Naive thymus-derived CD8-positive, alpha-beta T cell (primary cell): ENCODE measurements at regions not wholly inside any gene's neighbourhood (a gene's known extent, or its start where the extent isn't known, plus 50 kb on each side); places are given as distances from the start of the nearest gene placed in this dataset.

Experiments used
- ATAC-seq, 2 donors: fragments of 150-1000 bp; cut with Tn5 transposase in 1 of 2; sonication (Bioruptor Pico), chemical (Tn5 transposase) in 1 of 2; 1 replicate in 1 of 2; 2 replicates in 1 of 2; pipeline ENCODE4 v1.10.0; 2021; ENCODE audit warnings: mild to moderate bottlenecking in 2 of 2, moderate library complexity in 2 of 2
- POLR2A ChIA-PET: fragments of 350-600 bp; sonication (Branson Sonifier 250); formaldehyde crosslinking; loops from one replicate; lab custom pipeline; 2021; ENCODE audit warnings: antibody characterized with exemption; lab: Charles Lee
- DNase-seq, 10 donors: peaks; one replicate each; pipeline versions ENCODE4 v3.0.0 to v3.0.0-alpha.2; 2020 to 2022
- H3K27ac Mint-ChIP-seq, 10 donors: one replicate each; pipeline ENCODE4 v1.8.0; 2020 to 2022; ENCODE audit warnings: mild to moderate bottlenecking in 10 of 10, mixed read lengths in 10 of 10, moderate library complexity in 4 of 10, inconsistent platforms in 1 of 10
- H3K27me3 Mint-ChIP-seq, 5 donors: one replicate each; pipeline ENCODE4 v1.8.0; 2021 to 2022; ENCODE audit warnings: mixed read lengths in 5 of 5
- H3K36me3 Mint-ChIP-seq, 3 donors: one replicate each; pipeline ENCODE4 v1.8.0; 2020 to 2022; ENCODE audit warnings: mixed read lengths in 3 of 3, mild to moderate bottlenecking in 2 of 3, inconsistent platforms in 1 of 3
- H3K4me1 Mint-ChIP-seq, 4 donors: one replicate each; pipeline ENCODE4 v1.8.0; 2021 to 2022; ENCODE audit warnings: mixed read lengths in 4 of 4
- H3K4me3 Mint-ChIP-seq, 10 donors: one replicate each; pipeline ENCODE4 v1.8.0; 2020 to 2022; ENCODE audit warnings: mild to moderate bottlenecking in 10 of 10, mixed read lengths in 10 of 10, moderate library complexity in 6 of 10, inconsistent platforms in 1 of 10
- H3K9me3 Mint-ChIP-seq, 9 donors: one replicate each; pipeline ENCODE4 v1.8.0; 2020 to 2022; ENCODE audit warnings: mixed read lengths in 9 of 9, mild to moderate bottlenecking in 3 of 9, inconsistent platforms in 1 of 9, moderate library complexity in 1 of 9

DNA sequence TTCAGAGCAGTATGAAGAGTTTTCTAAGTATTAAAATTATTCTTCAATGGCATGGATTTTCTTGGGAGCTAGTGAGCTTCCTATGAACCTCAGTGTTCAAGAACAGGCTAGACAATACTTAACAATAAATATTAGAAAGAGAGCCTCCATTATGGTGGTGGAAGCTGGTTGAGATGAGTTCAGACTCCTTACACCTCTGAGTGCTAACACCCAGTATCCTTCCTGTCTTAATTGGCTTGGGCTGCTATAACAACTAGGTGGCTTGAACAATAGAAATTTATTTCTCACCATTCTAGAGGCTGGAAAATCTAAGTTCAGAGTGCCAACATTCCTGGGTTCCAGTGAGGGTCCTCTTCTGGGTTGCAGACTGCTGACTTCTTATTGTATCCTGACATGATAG, 369.4 kb upstream of the HNRNPA3 start:
- H3K9me3 Mint-ChIP-seq: peaks cover 0 to 9% (median 0%) of the 10 kb centered on the region in 9 donors
- H3K27ac Mint-ChIP-seq: no peak overlapping the region

DNA sequence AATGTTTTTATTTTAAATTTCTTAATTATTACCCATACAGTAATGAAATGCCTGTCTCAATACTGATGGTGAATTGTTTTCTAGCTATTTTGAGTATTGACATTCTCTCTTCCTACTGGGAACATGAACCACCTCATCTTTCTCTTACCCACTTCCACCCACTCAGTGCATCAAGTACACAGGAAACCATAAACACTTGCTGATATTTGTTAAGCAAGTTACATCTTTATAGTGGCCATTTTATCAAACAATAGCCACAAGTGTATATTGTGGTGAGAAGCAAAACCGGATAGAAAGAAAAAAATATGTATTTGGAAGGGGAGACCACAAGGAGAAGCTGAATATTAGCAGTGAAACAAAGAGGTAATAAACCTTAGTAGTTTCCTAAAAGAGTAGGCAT, 368.1 kb upstream of the HNRNPA3 start:
- DNase-seq (no peak), ATAC-seq (no peak)
- H3K27ac Mint-ChIP-seq: peak overlapping the region in 2 of 10 donors; percentile 11 to 12
- no peak overlapping the region for H3K4me3 Mint-ChIP-seq
- peaks cover 0 to 31% (median 16%) of the 10 kb centered on the region in 4 donors for H3K4me1 Mint-ChIP-seq
- POLR2A ChIA-PET: no interaction called here
- peaks cover 0 to 4% (median 0%) of the 10 kb centered on the region in 3 donors for H3K36me3 Mint-ChIP-seq
- peaks cover 0 to 9% (median 0%) of the 10 kb centered on the region in 9 donors for H3K9me3 Mint-ChIP-seq
- H3K27me3 Mint-ChIP-seq: no peaks in the 10 kb centered on the region

More for the DNA sequence above, 369.4 kb upstream of the HNRNPA3 start:
- H3K36me3 Mint-ChIP-seq: peaks cover 0 to 2% (median 0%) of the 10 kb centered on the region in 3 donors
- no peak for DNase-seq
- no peaks in the 10 kb centered on the region for H3K27me3 Mint-ChIP-seq
- POLR2A ChIA-PET: no interaction called here
- H3K4me3 Mint-ChIP-seq: no peak overlapping the region
- no peak for ATAC-seq
- H3K4me1 Mint-ChIP-seq: peaks cover 0 to 31% (median 17%) of the 10 kb centered on the region in 4 donors

DNA sequence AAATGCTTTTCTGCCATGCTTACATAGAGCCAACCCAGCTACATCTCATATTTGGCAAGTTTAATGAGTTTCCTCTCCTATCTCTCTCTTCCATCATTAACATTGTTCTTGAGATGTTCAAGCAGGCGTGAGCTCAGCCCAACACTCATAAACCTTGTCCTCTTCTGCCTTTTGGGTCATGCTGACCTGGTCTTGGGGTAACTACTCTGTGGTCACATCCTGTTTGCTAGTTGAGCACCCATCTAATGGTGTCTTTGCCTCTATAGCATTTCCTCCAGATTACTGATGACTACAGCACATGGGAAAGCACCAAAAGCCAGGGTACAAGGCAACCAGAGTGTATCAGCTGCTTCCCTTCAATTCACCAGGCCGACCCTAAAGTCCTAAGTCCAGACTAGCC, 366.9 kb upstream of the HNRNPA3 start:
- Mint-ChIP-seq H3K9me3 (peaks cover 0 to 9% (median 0%) of the 10 kb centered on the region in 9 donors), H3K4me1 (peaks cover 0 to 35% (median 19%) of the 10 kb centered on the region in 4 donors), H3K27ac (peak overlapping the region in 1 of 10 donors; percentile 31), H3K36me3 (peaks cover 0 to 4% (median 0%) of the 10 kb centered on the region in 3 donors), H3K27me3 (no peaks in the 10 kb centered on the region), H3K4me3 (no peak overlapping the region)
- DNase-seq: no peak
- no peak for ATAC-seq
- POLR2A ChIA-PET: no interaction called here

DNA sequence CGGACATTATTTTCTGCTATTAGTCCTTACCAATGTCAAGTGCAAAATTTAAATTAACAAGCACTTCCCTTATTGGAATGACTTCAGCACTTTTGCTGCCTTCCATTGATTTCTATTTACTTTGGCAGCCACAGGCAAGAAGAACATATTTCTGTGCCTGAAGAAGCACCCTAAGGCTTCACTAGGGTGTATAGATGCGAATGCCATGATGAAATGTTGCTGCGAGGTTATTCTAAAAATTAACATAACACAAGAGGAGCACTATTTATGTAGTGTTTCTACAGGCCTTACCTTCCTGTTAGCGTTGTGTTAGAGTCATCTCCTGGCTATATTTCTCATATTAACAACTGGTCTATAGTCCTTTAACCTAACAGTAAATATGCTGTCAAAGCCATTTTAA, 365.0 kb upstream of the HNRNPA3 start:
- DNase-seq (no peak), ATAC-seq (no peak)
- POLR2A ChIA-PET: no interaction called here
- H3K36me3 Mint-ChIP-seq: peaks cover 0 to 7% (median 0%) of the 10 kb centered on the region in 3 donors
- H3K4me3 Mint-ChIP-seq: no peak overlapping the region
- H3K4me1 Mint-ChIP-seq: peaks cover 6 to 54% (median 30%) of the 10 kb centered on the region in 4 donors
- H3K27ac Mint-ChIP-seq: no peak overlapping the region
- H3K9me3 Mint-ChIP-seq: peaks cover 0 to 15% (median 0%) of the 10 kb centered on the region in 9 donors
- H3K27me3 Mint-ChIP-seq: no peaks in the 10 kb centered on the region

DNA sequence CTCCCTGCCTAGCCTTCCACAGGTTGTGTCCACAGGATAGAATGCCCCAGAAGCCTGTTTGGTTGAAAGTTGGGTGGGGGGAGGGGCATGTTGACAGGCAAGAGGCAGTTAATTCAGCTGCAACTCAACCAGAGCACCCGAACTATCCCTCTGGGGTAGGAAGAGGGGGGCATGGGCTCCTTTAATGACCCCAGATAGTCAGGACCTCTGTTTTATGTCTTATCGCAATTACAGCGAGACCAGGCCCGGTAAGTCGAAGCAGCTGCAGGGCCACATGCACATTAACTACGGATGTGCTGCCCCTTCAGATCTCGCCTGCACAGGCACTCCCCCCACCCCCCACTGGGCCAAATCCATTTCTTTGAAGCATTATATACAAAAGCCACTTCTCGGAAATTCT, 363.8 kb upstream of the HNRNPA3 start:
- POLR2A ChIA-PET: no interaction called here

DNA sequence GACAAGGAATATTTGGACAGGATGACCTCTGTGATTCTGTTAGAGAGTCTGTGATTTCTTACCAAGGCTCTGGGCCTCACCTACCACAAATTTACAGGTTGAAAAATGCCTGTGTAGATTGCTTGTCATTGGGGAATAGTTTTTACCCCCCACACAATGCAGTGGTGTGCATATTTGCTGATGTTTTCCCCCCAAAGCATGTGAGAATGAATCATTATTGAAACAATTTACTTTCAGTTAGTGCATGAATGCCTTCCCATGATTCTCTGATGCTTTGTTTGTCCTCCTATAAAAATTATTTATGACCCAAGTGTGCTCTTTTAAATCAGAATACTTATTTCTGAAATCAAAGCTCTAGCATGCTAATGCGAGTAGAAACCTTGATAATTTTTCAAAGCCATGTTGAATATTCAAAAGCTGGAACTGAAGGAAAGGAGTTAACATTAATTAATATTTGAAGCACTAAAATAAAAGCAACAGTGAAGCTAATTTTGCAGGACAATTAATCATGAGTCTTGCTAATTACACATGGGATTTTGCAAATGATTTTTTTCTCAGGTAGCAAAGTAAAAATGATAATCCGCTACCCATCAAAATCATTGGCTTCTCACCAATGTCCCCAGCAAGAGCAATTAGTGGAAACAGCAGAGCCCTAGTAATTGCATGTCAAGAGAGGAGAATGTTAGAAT, 361.2 kb upstream of the HNRNPA3 start:
- H3K36me3 Mint-ChIP-seq: peaks cover 0 to 9% (median 0%) of the 10 kb centered on the region in 3 donors
- peaks cover 0 to 10% (median 0%) of the 10 kb centered on the region in 9 donors for H3K9me3 Mint-ChIP-seq
- POLR2A ChIA-PET: no interaction called here
- no peak overlapping the region for H3K4me3 Mint-ChIP-seq
- no peak for ATAC-seq
- peaks cover 11 to 65% (median 48%) of the 10 kb centered on the region in 4 donors for H3K4me1 Mint-ChIP-seq
- no peaks in the 10 kb centered on the region for H3K27me3 Mint-ChIP-seq
- H3K27ac Mint-ChIP-seq: peak overlapping the region in 1 of 10 donors; percentile 53
- DNase-seq: no peak

More for the DNA sequence above, 363.8 kb upstream of the HNRNPA3 start:
- no peak overlapping the region for H3K4me3 Mint-ChIP-seq
- peaks cover 0 to 14% (median 0%) of the 10 kb centered on the region in 9 donors for H3K9me3 Mint-ChIP-seq
- H3K27me3 Mint-ChIP-seq: no peaks in the 10 kb centered on the region
- no peak for ATAC-seq
- peaks cover 11 to 58% (median 36%) of the 10 kb centered on the region in 4 donors for H3K4me1 Mint-ChIP-seq
- peaks cover 0 to 6% (median 0%) of the 10 kb centered on the region in 3 donors for H3K36me3 Mint-ChIP-seq
- H3K27ac Mint-ChIP-seq: no peak overlapping the region
- DNase-seq: no peak

DNA sequence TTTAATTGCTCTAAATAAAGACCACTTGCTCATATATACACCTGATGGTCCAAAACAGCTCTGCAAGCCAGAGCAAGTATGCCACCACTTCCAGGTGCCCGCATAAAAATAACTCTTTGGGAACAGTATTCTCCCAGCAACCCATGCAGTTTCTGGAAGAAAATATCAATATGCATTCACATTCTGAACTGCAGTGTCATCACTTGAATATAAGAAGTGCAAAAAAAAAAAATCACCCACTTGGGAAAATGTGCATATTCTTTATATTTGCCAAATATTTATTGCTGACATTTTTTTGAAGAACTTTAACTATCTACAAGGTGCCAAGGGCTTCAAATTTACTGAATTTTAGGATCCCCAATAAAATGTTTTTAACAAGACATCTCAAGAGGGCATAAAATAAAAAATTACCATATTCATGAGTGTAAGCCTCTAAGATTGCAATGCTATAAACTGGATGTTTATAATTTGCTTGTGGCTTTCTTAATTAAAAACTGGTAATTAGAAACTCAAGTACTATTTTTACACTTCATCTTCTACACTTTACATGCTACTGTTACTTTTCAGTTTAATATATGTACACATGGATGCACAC, 360.6 kb upstream of the HNRNPA3 start:
- Mint-ChIP-seq H3K27me3 (no peaks in the 10 kb centered on the region), H3K4me3 (peak overlapping the region in 8 of 10 donors; percentile 15 to 62 (median 40)), H3K36me3 (peaks cover 0 to 9% (median 0%) of the 10 kb centered on the region in 3 donors), H3K27ac (peak overlapping the region in 8 of 10 donors; percentile 53 to 89 (median 71)), H3K9me3 (peaks cover 0 to 10% (median 0%) of the 10 kb centered on the region in 9 donors), H3K4me1 (peaks cover 14 to 68% (median 54%) of the 10 kb centered on the region in 4 donors)
- POLR2A ChIA-PET: interaction anchor here (1.4 to 1.8 kb wide), 2 partner anchors 27 to 413 kb away, joined by 4 to 6 read pairs; partner anchors contain the start of gene NFE2L2
- no peak for ATAC-seq
- DNase-seq: no peak

DNA sequence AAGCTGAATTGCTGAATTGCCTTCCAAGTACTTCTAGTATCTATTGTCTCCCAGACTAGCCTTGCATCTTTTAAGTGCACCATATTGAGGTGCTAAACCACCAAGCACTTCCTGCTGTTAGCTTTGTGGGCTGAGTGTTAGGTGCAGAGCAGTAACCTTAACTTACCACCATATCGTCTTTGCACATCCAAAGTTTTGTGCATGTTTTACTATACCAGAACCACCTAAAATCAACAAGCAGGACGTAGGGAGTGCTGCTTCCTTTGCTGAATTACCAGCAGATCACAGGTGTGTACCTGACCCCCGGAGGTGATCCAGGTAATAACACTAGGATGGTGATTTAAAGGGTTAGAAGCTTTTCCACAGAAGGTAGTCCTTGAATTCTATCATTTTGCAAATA, 359.9 kb upstream of the HNRNPA3 start:
- POLR2A ChIA-PET: interaction anchor here (1.4 to 1.8 kb wide), 2 partner anchors 28 to 412 kb away, joined by 4 to 6 read pairs; partner anchors contain the start of gene NFE2L2
- no peaks in the 10 kb centered on the region for H3K27me3 Mint-ChIP-seq
- ATAC-seq (peak; percentile 99 to 100), DNase-seq (peak in 8 of 10 donors; percentile 1 to 77 (median 42))
- peaks cover 0 to 9% (median 0%) of the 10 kb centered on the region in 3 donors for H3K36me3 Mint-ChIP-seq
- peaks cover 16 to 73% (median 60%) of the 10 kb centered on the region in 4 donors for H3K4me1 Mint-ChIP-seq
- H3K9me3 Mint-ChIP-seq: peaks cover 0 to 10% (median 0%) of the 10 kb centered on the region in 9 donors
- peak overlapping the region; percentile 0 to 89 (median 69) for H3K27ac Mint-ChIP-seq
- peak overlapping the region; percentile 15 to 62 (median 39) for H3K4me3 Mint-ChIP-seq

DNA sequence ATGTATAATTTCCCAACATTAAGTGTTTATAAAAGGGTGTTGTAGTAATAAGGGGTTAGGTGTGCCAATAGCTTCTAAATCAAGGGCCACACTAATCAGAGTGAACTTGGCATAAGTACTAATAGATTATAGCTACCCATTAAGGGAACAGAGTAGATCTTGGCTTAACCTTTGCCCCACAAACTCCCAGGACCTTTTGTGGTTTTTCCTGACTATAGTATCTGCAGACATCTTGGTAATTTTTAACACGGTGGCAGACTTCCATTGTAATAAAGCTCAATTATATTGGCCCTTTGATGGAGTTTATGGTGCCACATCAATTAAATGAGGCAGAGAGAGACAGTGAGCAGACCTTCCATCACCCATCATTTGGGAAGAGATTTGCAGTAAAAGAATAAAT, 358.5 kb upstream of the HNRNPA3 start:
- no peak for DNase-seq
- Mint-ChIP-seq H3K27ac (peak overlapping the region in 6 of 10 donors; percentile 3 to 80 (median 60)), H3K36me3 (peaks cover 0 to 7% (median 0%) of the 10 kb centered on the region in 3 donors), H3K4me1 (peaks cover 16 to 73% (median 60%) of the 10 kb centered on the region in 4 donors), H3K4me3 (peak overlapping the region in 1 of 10 donors; percentile 28), H3K9me3 (peaks cover 0 to 10% (median 0%) of the 10 kb centered on the region in 9 donors), H3K27me3 (no peaks in the 10 kb centered on the region)
- POLR2A ChIA-PET: interaction anchor here (0.8 to 1.4 kb wide), 3 partner anchors 24 to 150 kb away, joined by 3 to 6 read pairs (median 3); no protein-coding TSS in a partner anchor
- ATAC-seq: no peak

DNA sequence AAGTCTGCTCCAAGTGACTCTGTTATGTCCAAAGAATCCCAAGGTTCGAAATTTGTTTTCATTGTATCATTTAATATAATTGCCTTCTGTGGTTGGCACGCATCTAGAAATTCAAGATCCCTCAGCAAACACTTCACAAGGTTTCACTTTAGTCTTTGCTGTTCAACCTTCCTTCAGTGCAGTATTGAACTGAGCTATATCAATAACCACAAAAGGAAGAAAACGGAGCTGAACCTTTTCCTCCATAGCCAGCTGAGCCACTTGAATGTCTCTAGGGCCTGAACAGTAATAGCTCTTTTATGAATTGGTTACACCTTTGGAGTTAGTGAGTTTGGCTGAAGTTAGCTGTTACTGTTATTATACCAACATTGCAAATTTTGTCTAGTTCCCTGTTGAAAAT, 357.7 kb upstream of the HNRNPA3 start:
- POLR2A ChIA-PET: interaction anchor here (0.8 to 1.4 kb wide), 2 partner anchors 25 to 151 kb away, joined by 3 read pairs; no protein-coding TSS in a partner anchor
- Mint-ChIP-seq H3K36me3 (peaks cover 0 to 7% (median 0%) of the 10 kb centered on the region in 3 donors), H3K4me3 (peak overlapping the region in 1 of 10 donors; percentile 30), H3K4me1 (peaks cover 16 to 73% (median 60%) of the 10 kb centered on the region in 4 donors), H3K27ac (peak overlapping the region in 7 of 10 donors; percentile 1 to 80 (median 37)), H3K9me3 (peaks cover 0 to 10% (median 0%) of the 10 kb centered on the region in 9 donors), H3K27me3 (no peaks in the 10 kb centered on the region)
- DNase-seq (no peak), ATAC-seq (no peak)

DNA sequence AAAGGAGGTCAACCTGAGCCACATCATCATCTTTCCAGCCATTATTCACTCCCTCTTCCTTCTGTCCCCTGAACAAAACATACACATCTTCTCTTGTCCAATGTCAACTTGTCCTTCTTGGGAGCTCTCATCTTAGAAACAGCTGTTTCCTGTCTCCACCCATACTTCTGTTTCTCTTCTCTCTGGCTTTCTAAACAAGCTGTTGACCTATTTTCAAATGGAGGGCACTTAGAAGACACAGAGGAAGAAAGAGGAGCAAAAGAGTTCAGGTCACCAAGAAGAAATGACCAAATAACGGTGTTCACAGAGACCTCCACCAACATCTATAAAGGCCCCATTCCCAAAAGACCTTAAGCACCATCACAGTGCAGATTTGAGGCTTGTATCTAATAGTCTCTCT, 355.9 kb upstream of the HNRNPA3 start:
- no peak for DNase-seq
- no peaks in the 10 kb centered on the region for H3K27me3 Mint-ChIP-seq
- H3K36me3 Mint-ChIP-seq: peaks cover 0 to 4% (median 0%) of the 10 kb centered on the region in 3 donors
- POLR2A ChIA-PET: interaction anchor here (0.7 kb wide), 1 partner anchor 724 kb away, joined by 3 read pairs; no protein-coding TSS in a partner anchor
- no peak for ATAC-seq
- H3K4me1 Mint-ChIP-seq: peaks cover 16 to 56% (median 53%) of the 10 kb centered on the region in 4 donors
- peak overlapping the region in 2 of 10 donors; percentile 3 to 19 for H3K4me3 Mint-ChIP-seq
- H3K27ac Mint-ChIP-seq: peak overlapping the region in 9 of 10 donors; percentile 1 to 55 (median 16)
- peaks cover 0 to 10% (median 0%) of the 10 kb centered on the region in 9 donors for H3K9me3 Mint-ChIP-seq

DNA sequence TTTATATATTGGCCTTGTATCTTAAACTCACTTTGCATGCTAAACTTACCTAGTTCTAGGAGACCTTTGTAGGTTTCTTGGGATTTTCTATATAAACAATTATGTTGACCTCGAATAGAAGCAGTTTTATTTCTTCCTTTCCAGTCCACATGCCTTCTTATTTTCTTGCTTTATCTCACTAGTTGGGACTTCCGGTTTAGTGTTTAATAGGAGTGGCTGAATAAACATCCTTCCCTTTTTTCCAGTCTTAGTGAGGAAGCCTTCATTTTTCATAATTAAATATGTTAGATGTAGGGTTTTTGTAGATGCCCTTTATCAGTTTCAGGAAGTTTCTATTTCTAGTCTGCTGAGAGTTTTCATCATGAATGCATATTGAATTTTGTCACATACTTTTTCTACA, 347.3 kb upstream of the HNRNPA3 start:
- DNase-seq (no peak), ATAC-seq (no peak)
- H3K36me3 Mint-ChIP-seq: peaks cover 0 to 8% (median 6%) of the 10 kb centered on the region in 3 donors
- peaks cover 0 to 4% (median 0%) of the 10 kb centered on the region in 4 donors for H3K4me1 Mint-ChIP-seq
- H3K27me3 Mint-ChIP-seq: peaks cover 0 to 2% (median 0%) of the 10 kb centered on the region in 5 donors
- POLR2A ChIA-PET: no interaction called here
- no peak overlapping the region for H3K4me3 Mint-ChIP-seq
- no peak overlapping the region for H3K27ac Mint-ChIP-seq
- peaks cover 0 to 6% (median under 1%) of the 10 kb centered on the region in 9 donors for H3K9me3 Mint-ChIP-seq
